HG02623 (cell line): ENCODE measurements at regions not wholly inside any gene's neighbourhood (a gene's known extent, or its start where the extent isn't known, plus 50 kb on each side); places are given as distances from the start of the nearest gene placed in this dataset.
"Not testable (repeated sequence)": the region's sequence is repeated elsewhere in the genome, so short reads cannot be mapped to it uniquely, and the experiment has no call there.

Experiments
- ATAC-seq: cut with Tn5 transposase; IDR thresholded peaks from one replicate; pipeline ENCODE4 v1.9.1; 2021; ENCODE audit warnings: moderate library complexity; ENCODE audit not compliant: unreplicated experiment

GRCh38 chr2:40564184-40564583 is 112.3 kb upstream of the SLC8A1 start:
- ATAC-seq = no peak

- ATAC-seq = no peak
Measured at GRCh38 chr2:40579247-40579646, 127.4 kb upstream of the SLC8A1 start.

- no peak for ATAC-seq
Measured at GRCh38 chr2:40584432-40584831, 132.5 kb upstream of the SLC8A1 start.

- no peak for ATAC-seq
Measured at GRCh38 chr2:40591774-40592173, 139.9 kb upstream of the SLC8A1 start.

GRCh38 chr2:40592218-40592617 is 140.3 kb upstream of the SLC8A1 start:
- no peak for ATAC-seq

GRCh38 chr2:40606862-40607261 is 155.0 kb upstream of the SLC8A1 start:
- no peak for ATAC-seq

- no peak for ATAC-seq
Measured at GRCh38 chr2:40611196-40611595, 159.3 kb upstream of the SLC8A1 start.

- ATAC-seq = no peak
Measured at GRCh38 chr2:40625849-40626248, 174.0 kb upstream of the SLC8A1 start.

GRCh38 chr2:40628556-40628955 is 176.7 kb upstream of the SLC8A1 start:
- no peak for ATAC-seq

- ATAC-seq = no peak
Measured at GRCh38 chr2:40629768-40630434, 178.0 kb upstream of the SLC8A1 start.

GRCh38 chr2:40639320-40639719 is 187.4 kb upstream of the SLC8A1 start:
- ATAC-seq = no peak

- ATAC-seq = no peak
Measured at GRCh38 chr2:40642237-40642636, 190.3 kb upstream of the SLC8A1 start.

- ATAC-seq = no peak
Measured at GRCh38 chr2:40642726-40643125, 190.8 kb upstream of the SLC8A1 start.

GRCh38 chr2:40646642-40647041 is 194.8 kb upstream of the SLC8A1 start:
- no peak for ATAC-seq

GRCh38 chr2:40652155-40652554 is 200.3 kb upstream of the SLC8A1 start:
- no peak for ATAC-seq

GRCh38 chr2:40653829-40654228 is 201.9 kb upstream of the SLC8A1 start:
- no peak for ATAC-seq

GRCh38 chr2:40654346-40654745 is 202.5 kb upstream of the SLC8A1 start:
- ATAC-seq = no peak

- no peak for ATAC-seq
Measured at GRCh38 chr2:40658941-40659340, 207.1 kb upstream of the SLC8A1 start.

- no peak for ATAC-seq
Measured at GRCh38 chr2:40665493-40666232, 213.8 kb upstream of the SLC8A1 start.

GRCh38 chr2:40666398-40666797 is 214.5 kb upstream of the SLC8A1 start:
- no peak for ATAC-seq

- no peak for ATAC-seq
Measured at GRCh38 chr2:40668425-40668824, 216.5 kb upstream of the SLC8A1 start.

- not testable (repeated sequence) for ATAC-seq
Measured at GRCh38 chr2:40676134-40676790, 224.4 kb upstream of the SLC8A1 start.
